IMR-90 (cell line): ENCODE measurements at regions not wholly inside any gene's neighbourhood (a gene's known extent, or its start where the extent isn't known, plus 50 kb on each side); places are given as distances from the start of the nearest gene placed in this dataset.

ENCODE experiments used
- BHLHE40 ChIP-seq: fragments of 150-350 bp; IDR thresholded peaks from 2 replicates; pipeline ENCODE4 v1.6.1; 2016; ENCODE audit warnings: mild to moderate bottlenecking, low read depth, low read length
- CEBPB ChIP-seq: IDR thresholded peaks from 2 replicates; pipeline ENCODE4 v1.6.1; 2012; ENCODE audit warnings: low read depth, low read length, improper control_type of control experiment
- CHD1 ChIP-seq: IDR thresholded peaks from 2 replicates; pipeline ENCODE4 v1.6.1; 2012; ENCODE audit warnings: low read depth, low read length, improper control_type of control experiment
- CTCF ChIP-seq: conservative IDR thresholded peaks from 2 replicates; pipeline ENCODE4 v1.5.1; 2012; ENCODE audit warnings: mild to moderate bottlenecking, low read depth, low read length, improper control_type of control experiment
- FOS ChIP-seq: fragments of 150-350 bp; IDR thresholded peaks from 2 replicates; pipeline ENCODE4 v1.6.1; 2016; ENCODE audit warnings: low read depth, low read length
- MAZ ChIP-seq: IDR thresholded peaks from 2 replicates; pipeline ENCODE4 v1.6.1; 2012; ENCODE audit warnings: low read depth, mild to moderate bottlenecking, low read length, improper control_type of control experiment, moderate library complexity, borderline replicate concordance
- MXI1 ChIP-seq: IDR thresholded peaks from 2 replicates; pipeline ENCODE4 v1.6.1; 2012; ENCODE audit warnings: low read depth, mild to moderate bottlenecking, low read length, moderate library complexity, borderline replicate concordance
- NFE2L2 ChIP-seq: fragments of 150-350 bp; IDR thresholded peaks from 2 replicates; pipeline ENCODE4 v1.6.1; 2016; ENCODE audit warnings: low read depth, mild to moderate bottlenecking, low read length
- POLR2A ChIP-seq: IDR thresholded peaks from 2 replicates; pipeline ENCODE4 v1.6.1; 2012; ENCODE audit warnings: mild to moderate bottlenecking, low read depth, low read length
- RAD21 ChIP-seq: IDR thresholded peaks from 2 replicates; pipeline ENCODE4 v1.6.1; 2012; ENCODE audit warnings: low read length, improper control_type of control experiment
- RCOR1 ChIP-seq: IDR thresholded peaks from 2 replicates; pipeline ENCODE4 v1.6.1; 2012; ENCODE audit warnings: mild to moderate bottlenecking, low read length, improper control_type of control experiment; ENCODE audit not compliant: insufficient replicate concordance
- RFX5 ChIP-seq: IDR thresholded peaks from 2 replicates; pipeline ENCODE4 v1.8.0; 2012; ENCODE audit warnings: low read depth, mild to moderate bottlenecking, low read length, moderate library complexity
- SMC3 ChIP-seq: fragments of 150-350 bp; IDR thresholded peaks from 2 replicates; pipeline ENCODE4 v1.6.1; 2016; ENCODE audit warnings: low read depth, mild to moderate bottlenecking, antibody characterized with exemption, low read length, moderate library complexity
- TF ChIP-seq, protein P1 (sequence below): fragments of 150-350 bp; IDR thresholded peaks from 2 replicates; pipeline ENCODE4 v1.6.1; 2017; ENCODE audit warnings: mild to moderate bottlenecking, antibody characterized with exemption, low read length, low read depth

DNA sequence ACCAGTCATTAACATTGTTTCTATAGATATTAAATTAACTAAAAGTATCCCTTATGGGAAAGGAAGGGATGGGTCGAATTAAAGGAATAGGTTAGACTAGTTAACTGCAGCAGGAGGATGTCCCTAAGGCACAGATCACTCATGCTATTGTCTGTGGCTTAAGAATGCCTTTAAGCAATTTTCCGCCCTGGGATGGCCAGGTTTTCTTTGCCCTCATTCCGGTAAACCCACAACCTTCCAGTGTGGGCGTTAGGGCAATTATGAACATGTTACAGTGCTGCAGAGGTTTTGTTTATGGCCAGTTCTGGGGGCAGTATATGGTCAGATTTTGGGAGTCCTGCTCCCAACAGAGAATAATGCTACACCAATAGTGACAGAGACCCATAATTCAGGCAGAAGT, 139.3 kb upstream of the CDK13 start:
- no peak for TF ChIP-seq POLR2A
- TF ChIP-seq CTCF, result no peak
- TF ChIP-seq BHLHE40, result no peak
- TF ChIP-seq RCOR1, result no peak
- TF ChIP-seq FOS, result no peak
- TF ChIP-seq CHD1, result no peak
- no peak for TF ChIP-seq CEBPB
- TF ChIP-seq MXI1, result no peak
- TF ChIP-seq RAD21, result no peak
- no peak for TF ChIP-seq MAZ
- TF ChIP-seq RFX5, result no peak
- TF ChIP-seq NFE2L2, result no peak
- TF ChIP-seq, protein P1, sequence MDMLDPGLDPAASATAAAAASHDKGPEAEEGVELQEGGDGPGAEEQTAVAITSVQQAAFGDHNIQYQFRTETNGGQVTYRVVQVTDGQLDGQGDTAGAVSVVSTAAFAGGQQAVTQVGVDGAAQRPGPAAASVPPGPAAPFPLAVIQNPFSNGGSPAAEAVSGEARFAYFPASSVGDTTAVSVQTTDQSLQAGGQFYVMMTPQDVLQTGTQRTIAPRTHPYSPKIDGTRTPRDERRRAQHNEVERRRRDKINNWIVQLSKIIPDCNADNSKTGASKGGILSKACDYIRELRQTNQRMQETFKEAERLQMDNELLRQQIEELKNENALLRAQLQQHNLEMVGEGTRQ, result no peak
- TF ChIP-seq SMC3, result no peak
